ENCODE measurements at regions not wholly inside any gene's neighbourhood (a gene's known extent, or its start where the extent isn't known, plus 50 kb on each side); places are given as distances from the start of the nearest gene placed in this dataset.

DNA sequence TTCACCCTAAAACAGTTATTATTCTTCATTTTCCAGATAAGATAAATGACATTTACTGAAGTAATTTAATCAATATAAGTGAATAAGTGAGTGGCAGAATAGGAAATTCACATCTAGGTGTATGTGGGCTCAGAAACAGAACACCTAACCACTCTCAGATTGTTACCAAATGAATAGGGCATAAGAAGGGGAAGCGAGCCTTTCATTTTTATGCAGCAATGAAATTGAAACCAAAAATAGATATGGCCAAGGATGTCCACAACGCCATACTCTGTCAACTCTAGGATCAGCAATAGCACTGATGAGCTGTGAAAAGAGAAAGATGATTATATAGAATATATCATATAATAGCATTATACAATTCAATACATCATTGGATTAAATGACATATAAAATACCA is 398.1 kb upstream of the API5 start:
- POLR2A ChIA-PET: no interaction called here
- TF ChIP-seq SIN3A (IDR thresholded peaks at IDR 0.05; ENCODE audit: borderline replicate concordance, insufficient read depth, low read depth, low read length): no peak
- no peak for TF ChIP-seq TCF7L2 (IDR thresholded peaks at IDR 0.05; ENCODE audit: low read depth, low read length)
- TF ChIP-seq, protein P1, sequence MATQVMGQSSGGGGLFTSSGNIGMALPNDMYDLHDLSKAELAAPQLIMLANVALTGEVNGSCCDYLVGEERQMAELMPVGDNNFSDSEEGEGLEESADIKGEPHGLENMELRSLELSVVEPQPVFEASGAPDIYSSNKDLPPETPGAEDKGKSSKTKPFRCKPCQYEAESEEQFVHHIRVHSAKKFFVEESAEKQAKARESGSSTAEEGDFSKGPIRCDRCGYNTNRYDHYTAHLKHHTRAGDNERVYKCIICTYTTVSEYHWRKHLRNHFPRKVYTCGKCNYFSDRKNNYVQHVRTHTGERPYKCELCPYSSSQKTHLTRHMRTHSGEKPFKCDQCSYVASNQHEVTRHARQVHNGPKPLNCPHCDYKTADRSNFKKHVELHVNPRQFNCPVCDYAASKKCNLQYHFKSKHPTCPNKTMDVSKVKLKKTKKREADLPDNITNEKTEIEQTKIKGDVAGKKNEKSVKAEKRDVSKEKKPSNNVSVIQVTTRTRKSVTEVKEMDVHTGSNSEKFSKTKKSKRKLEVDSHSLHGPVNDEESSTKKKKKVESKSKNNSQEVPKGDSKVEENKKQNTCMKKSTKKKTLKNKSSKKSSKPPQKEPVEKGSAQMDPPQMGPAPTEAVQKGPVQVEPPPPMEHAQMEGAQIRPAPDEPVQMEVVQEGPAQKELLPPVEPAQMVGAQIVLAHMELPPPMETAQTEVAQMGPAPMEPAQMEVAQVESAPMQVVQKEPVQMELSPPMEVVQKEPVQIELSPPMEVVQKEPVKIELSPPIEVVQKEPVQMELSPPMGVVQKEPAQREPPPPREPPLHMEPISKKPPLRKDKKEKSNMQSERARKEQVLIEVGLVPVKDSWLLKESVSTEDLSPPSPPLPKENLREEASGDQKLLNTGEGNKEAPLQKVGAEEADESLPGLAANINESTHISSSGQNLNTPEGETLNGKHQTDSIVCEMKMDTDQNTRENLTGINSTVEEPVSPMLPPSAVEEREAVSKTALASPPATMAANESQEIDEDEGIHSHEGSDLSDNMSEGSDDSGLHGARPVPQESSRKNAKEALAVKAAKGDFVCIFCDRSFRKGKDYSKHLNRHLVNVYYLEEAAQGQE (IDR thresholded peaks at IDR 0.05; ENCODE audit: insufficient read depth in 1 of 2, low read depth in 2 of 2, low read length in 1 of 2): no peak
- intact Hi-C loops (cut with micrococcal nuclease; ENCODE audit: unreplicated experiment): no loop called here
- no peaks in the 10 kb centered on the region for H3K4me1 ChIP-seq (ENCODE audit: control insufficient read depth, insufficient read depth, low read length)
- ATAC-seq (no peak), DNase-seq (ENCODE audit: low read depth, low spot score) (no peak)
- H3K4me3 ChIP-seq (ENCODE audit: low read depth in 2 of 2, low read length in 2 of 2): no peak overlapping the region
- H3K36me3 ChIP-seq (ENCODE audit: control insufficient read depth, insufficient read depth, low read length): no peaks in the 10 kb centered on the region
- H3K9me3 ChIP-seq (ENCODE audit: control insufficient read depth, insufficient read depth, low read depth, low read length): no peaks in the 10 kb centered on the region
- no peak overlapping the region for H3K27ac ChIP-seq (ENCODE audit: low read length)
- H3K27me3 ChIP-seq (ENCODE audit: control insufficient read depth, insufficient read depth, low read length): no peaks in the 10 kb centered on the region
- in situ Hi-C loops (cut with HindIII; ENCODE audit: low pct_unique_long_range_greater_than_20kb, low sequenced_read_pairs): no loop called here
- BruUV-seq (replicated peaks): no TSS peak
- CTCF ChIA-PET: no interaction called here

DNA sequence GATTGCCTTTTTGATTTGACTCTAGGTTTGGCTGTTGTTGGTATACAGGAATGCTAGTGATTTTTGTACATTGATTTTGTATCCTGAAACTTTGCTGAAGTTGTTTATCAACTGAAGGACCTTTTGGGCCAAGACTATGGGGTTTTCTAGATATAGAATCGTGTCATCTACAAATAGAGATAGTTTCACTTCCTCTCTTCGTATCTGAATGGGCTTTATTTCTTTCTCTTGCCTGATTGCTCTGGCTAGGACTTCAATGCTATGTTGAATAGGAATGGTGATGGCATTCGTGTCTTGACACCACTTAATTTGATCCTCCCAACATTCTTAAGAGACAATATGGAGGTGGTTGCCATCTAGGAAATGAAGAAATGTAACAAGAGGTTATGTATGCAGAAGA is 388.1 kb upstream of the API5 start:
- H3K27me3 ChIP-seq (ENCODE audit: control insufficient read depth, insufficient read depth, low read length): no peaks in the 10 kb centered on the region
- no peak for DNase-seq (ENCODE audit: low read depth, low spot score)
- no peak overlapping the region for H3K4me3 ChIP-seq (ENCODE audit: low read depth in 2 of 2, low read length in 2 of 2)
- ChIA-PET CTCF (no interaction called here), POLR2A (no interaction called here)
- no peak overlapping the region for H3K27ac ChIP-seq (ENCODE audit: low read length)
- intact Hi-C loops (cut with micrococcal nuclease; ENCODE audit: unreplicated experiment): no loop called here
- no peaks in the 10 kb centered on the region for H3K4me1 ChIP-seq (ENCODE audit: control insufficient read depth, insufficient read depth, low read length)
- TF ChIP-seq POLR2AphosphoS5 (IDR thresholded peaks at IDR 0.05; ENCODE audit: low read depth, low read length) (no peak), TCF7L2 (IDR thresholded peaks at IDR 0.05; ENCODE audit: low read depth, low read length) (no peak), SIN3A (IDR thresholded peaks at IDR 0.05; ENCODE audit: borderline replicate concordance, insufficient read depth, low read depth, low read length) (no peak)
- TF ChIP-seq, protein P1 (IDR thresholded peaks at IDR 0.05; ENCODE audit: insufficient read depth in 1 of 2, low read depth in 2 of 2, low read length in 1 of 2): no peak
- TF ChIP-seq, protein P2, sequence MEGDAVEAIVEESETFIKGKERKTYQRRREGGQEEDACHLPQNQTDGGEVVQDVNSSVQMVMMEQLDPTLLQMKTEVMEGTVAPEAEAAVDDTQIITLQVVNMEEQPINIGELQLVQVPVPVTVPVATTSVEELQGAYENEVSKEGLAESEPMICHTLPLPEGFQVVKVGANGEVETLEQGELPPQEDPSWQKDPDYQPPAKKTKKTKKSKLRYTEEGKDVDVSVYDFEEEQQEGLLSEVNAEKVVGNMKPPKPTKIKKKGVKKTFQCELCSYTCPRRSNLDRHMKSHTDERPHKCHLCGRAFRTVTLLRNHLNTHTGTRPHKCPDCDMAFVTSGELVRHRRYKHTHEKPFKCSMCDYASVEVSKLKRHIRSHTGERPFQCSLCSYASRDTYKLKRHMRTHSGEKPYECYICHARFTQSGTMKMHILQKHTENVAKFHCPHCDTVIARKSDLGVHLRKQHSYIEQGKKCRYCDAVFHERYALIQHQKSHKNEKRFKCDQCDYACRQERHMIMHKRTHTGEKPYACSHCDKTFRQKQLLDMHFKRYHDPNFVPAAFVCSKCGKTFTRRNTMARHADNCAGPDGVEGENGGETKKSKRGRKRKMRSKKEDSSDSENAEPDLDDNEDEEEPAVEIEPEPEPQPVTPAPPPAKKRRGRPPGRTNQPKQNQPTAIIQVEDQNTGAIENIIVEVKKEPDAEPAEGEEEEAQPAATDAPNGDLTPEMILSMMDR (IDR thresholded peaks at IDR 0.05): no peak
- H3K9me3 ChIP-seq (ENCODE audit: control insufficient read depth, insufficient read depth, low read depth, low read length): no peaks in the 10 kb centered on the region
- ATAC-seq: no peak
- BruUV-seq (replicated peaks): no TSS peak
- in situ Hi-C loops (cut with HindIII; ENCODE audit: low pct_unique_long_range_greater_than_20kb, low sequenced_read_pairs): no loop called here
- no peaks in the 10 kb centered on the region for H3K36me3 ChIP-seq (ENCODE audit: control insufficient read depth, insufficient read depth, low read length)

All from Panc1 (cell line).